ENCODE measurements at regions not wholly inside any gene's neighbourhood (a gene's known extent, or its start where the extent isn't known, plus 50 kb on each side); places are given as distances from the start of the nearest gene placed in this dataset.
A peak's percentile ranks its signal among the peaks of the same experiment; 100 is the strongest.
"Not testable (repeated sequence)": the region's sequence is repeated elsewhere in the genome, so short reads cannot be mapped to it uniquely, and the experiment has no call there.

- not testable (repeated sequence) for FAIRE-seq
Observed at GRCh38 chrX:153266140-153266539, 55.4 kb downstream of the PNMA6F start.

GRCh38 chrX:153260468-153260867 is 61.1 kb downstream of the PNMA6F start:
- H3K36me3 ChIP-seq (ENCODE audit: control insufficient read depth, insufficient read depth, low read length); H3K27me3 ChIP-seq (ENCODE audit: control insufficient read depth, insufficient read depth, low read length); H3K4me3 ChIP-seq (ENCODE audit: low read depth, low read length); DNase-seq (ENCODE audit: low read depth); FAIRE-seq: not testable (repeated sequence)

More at GRCh38 chrX:153266140-153266539, 55.4 kb downstream of the PNMA6F start:
- not testable (repeated sequence) for H3K36me3 ChIP-seq (ENCODE audit: control insufficient read depth, insufficient read depth, low read length); H3K4me3 ChIP-seq (ENCODE audit: low read depth, low read length); DNase-seq (ENCODE audit: low read depth); H3K27me3 ChIP-seq (ENCODE audit: control insufficient read depth, insufficient read depth, low read length)

GRCh38 chrX:153253239-153253638 is 68.3 kb downstream of the PNMA6F start:
- H3K27me3 ChIP-seq (ENCODE audit: control insufficient read depth, insufficient read depth, low read length); DNase-seq (ENCODE audit: low read depth); H3K36me3 ChIP-seq (ENCODE audit: control insufficient read depth, insufficient read depth, low read length); H3K4me3 ChIP-seq (ENCODE audit: low read depth, low read length): not testable (repeated sequence)
- peak; percentile 82 for FAIRE-seq

GRCh38 chrX:153252378-153253129 is 69.0 kb downstream of the PNMA6F start:
- FAIRE-seq: peak; percentile 60
- not testable (repeated sequence) for H3K27me3 ChIP-seq (ENCODE audit: control insufficient read depth, insufficient read depth, low read length); DNase-seq (ENCODE audit: low read depth); H3K36me3 ChIP-seq (ENCODE audit: control insufficient read depth, insufficient read depth, low read length); H3K4me3 ChIP-seq (ENCODE audit: low read depth, low read length)

GRCh38 chrX:153251952-153252351 is 69.6 kb downstream of the PNMA6F start:
- not testable (repeated sequence) for FAIRE-seq; DNase-seq (ENCODE audit: low read depth); H3K4me3 ChIP-seq (ENCODE audit: low read depth, low read length); H3K27me3 ChIP-seq (ENCODE audit: control insufficient read depth, insufficient read depth, low read length); H3K36me3 ChIP-seq (ENCODE audit: control insufficient read depth, insufficient read depth, low read length)

- H3K36me3 ChIP-seq (ENCODE audit: control insufficient read depth, insufficient read depth, low read length); DNase-seq (ENCODE audit: low read depth); FAIRE-seq; H3K27me3 ChIP-seq (ENCODE audit: control insufficient read depth, insufficient read depth, low read length); H3K4me3 ChIP-seq (ENCODE audit: low read depth, low read length): not testable (repeated sequence)
Observed at GRCh38 chrX:153250762-153251161, 70.8 kb downstream of the PNMA6F start.

- Histone ChIP-seq H3K27me3 (ENCODE audit: control insufficient read depth, insufficient read depth, low read length) (peaks cover 1% of the 10 kb centered on the region), H3K36me3 (ENCODE audit: control insufficient read depth, insufficient read depth, low read length) (no peaks in the 10 kb centered on the region), H3K4me3 (ENCODE audit: low read depth, low read length) (no peak overlapping the region)
- DNase-seq (ENCODE audit: low read depth): peak; percentile 40
- no peak for FAIRE-seq
- TF ChIP-seq CTCF (IDR thresholded peaks at IDR 0.05; ENCODE audit: insufficient read depth, low read length, severe bottlenecking): no peak
Observed at GRCh38 chrX:153245288-153245731, 66.2 kb downstream of the MAGEA1 start.

- peaks cover 1% of the 10 kb centered on the region for H3K27me3 ChIP-seq (ENCODE audit: control insufficient read depth, insufficient read depth, low read length)
- FAIRE-seq (no peak), DNase-seq (ENCODE audit: low read depth) (no peak)
- no peak for TF ChIP-seq CTCF (IDR thresholded peaks at IDR 0.05; ENCODE audit: insufficient read depth, low read length, severe bottlenecking)
- no peak overlapping the region for H3K4me3 ChIP-seq (ENCODE audit: low read depth, low read length)
- no peaks in the 10 kb centered on the region for H3K36me3 ChIP-seq (ENCODE audit: control insufficient read depth, insufficient read depth, low read length)
Observed at GRCh38 chrX:153244767-153245166, 65.7 kb downstream of the MAGEA1 start.

- no peak for TF ChIP-seq CTCF (IDR thresholded peaks at IDR 0.05; ENCODE audit: insufficient read depth, low read length, severe bottlenecking)
- Histone ChIP-seq H3K27me3 (ENCODE audit: control insufficient read depth, insufficient read depth, low read length) (peaks cover 4% of the 10 kb centered on the region), H3K36me3 (ENCODE audit: control insufficient read depth, insufficient read depth, low read length) (no peaks in the 10 kb centered on the region), H3K4me3 (ENCODE audit: low read depth, low read length) (no peak overlapping the region)
- DNase-seq (ENCODE audit: low read depth): no peak
- FAIRE-seq: no peak
Observed at GRCh38 chrX:153238361-153238760, 59.3 kb downstream of the MAGEA1 start.

All from bronchial epithelial cell (primary cell).